ENCODE measurements at regions not wholly inside any gene's neighbourhood (a gene's known extent, or its start where the extent isn't known, plus 50 kb on each side); places are given as distances from the start of the nearest gene placed in this dataset.

DNA sequence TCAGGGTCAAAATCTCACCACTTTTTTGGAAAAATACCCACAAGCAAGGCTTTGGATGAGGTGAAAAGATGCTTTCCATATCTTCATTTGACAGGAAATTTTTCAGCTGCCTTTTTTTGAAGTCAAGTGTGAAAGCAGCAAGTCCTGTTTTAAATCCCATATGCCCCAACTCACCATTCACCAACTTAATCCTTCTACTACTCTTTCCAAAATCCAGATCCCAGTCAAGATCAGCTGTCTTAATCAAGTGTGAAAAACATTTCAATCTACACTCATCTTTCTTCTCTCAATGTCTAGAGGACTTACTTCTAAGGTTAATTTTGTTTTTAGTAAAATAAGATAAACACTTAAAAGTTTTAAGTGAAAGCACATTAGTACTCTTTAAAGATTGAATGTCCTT is 128.4 kb upstream of the CEP126 start:
- no peak for TF ChIP-seq POLR2AphosphoS5 (IDR thresholded peaks at IDR 0.05)
- TF ChIP-seq, protein P1, sequence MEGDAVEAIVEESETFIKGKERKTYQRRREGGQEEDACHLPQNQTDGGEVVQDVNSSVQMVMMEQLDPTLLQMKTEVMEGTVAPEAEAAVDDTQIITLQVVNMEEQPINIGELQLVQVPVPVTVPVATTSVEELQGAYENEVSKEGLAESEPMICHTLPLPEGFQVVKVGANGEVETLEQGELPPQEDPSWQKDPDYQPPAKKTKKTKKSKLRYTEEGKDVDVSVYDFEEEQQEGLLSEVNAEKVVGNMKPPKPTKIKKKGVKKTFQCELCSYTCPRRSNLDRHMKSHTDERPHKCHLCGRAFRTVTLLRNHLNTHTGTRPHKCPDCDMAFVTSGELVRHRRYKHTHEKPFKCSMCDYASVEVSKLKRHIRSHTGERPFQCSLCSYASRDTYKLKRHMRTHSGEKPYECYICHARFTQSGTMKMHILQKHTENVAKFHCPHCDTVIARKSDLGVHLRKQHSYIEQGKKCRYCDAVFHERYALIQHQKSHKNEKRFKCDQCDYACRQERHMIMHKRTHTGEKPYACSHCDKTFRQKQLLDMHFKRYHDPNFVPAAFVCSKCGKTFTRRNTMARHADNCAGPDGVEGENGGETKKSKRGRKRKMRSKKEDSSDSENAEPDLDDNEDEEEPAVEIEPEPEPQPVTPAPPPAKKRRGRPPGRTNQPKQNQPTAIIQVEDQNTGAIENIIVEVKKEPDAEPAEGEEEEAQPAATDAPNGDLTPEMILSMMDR (IDR thresholded peaks at IDR 0.05), result no peak
